Fibroblast of skin of left quadriceps (primary cell): ENCODE measurements at regions not wholly inside any gene's neighbourhood (a gene's known extent, or its start where the extent isn't known, plus 50 kb on each side); places are given as distances from the start of the nearest gene placed in this dataset.

Experiments used
- DNase-seq, 2 experiments: peaks; one replicate each; pipeline ENCODE4 v3.0.0-alpha.2; 2013; ENCODE audit warnings: low read depth in 2 of 2

- DNase-seq = peak; percentile 46 to 53
These were observed 158.7 kb downstream of the DRD1 start for GRCh38 chr5:175285261-175285660.

DNA sequence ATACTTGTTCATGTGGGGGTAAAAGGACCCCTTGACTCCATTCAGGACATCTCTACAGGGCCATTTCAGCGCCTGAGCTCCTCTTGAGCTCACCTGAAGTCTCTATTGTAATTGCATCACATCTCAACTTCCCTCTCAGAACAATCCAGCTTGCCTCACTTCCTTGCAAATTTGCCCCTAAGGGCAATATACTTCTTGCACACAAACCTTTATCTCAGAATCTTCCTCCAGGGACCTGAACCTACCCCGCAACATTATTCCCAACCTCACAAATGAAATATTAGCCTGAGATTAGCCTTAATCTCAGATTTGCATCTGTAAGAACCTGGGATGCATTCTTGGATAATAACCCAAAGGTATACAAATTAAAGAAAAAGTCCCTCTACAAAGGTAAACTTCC is 159.2 kb downstream of the DRD1 start:
- DNase-seq = no peak

GRCh38 chr5:175282611-175283225 is 161.3 kb downstream of the DRD1 start:
- DNase-seq = no peak

DNA sequence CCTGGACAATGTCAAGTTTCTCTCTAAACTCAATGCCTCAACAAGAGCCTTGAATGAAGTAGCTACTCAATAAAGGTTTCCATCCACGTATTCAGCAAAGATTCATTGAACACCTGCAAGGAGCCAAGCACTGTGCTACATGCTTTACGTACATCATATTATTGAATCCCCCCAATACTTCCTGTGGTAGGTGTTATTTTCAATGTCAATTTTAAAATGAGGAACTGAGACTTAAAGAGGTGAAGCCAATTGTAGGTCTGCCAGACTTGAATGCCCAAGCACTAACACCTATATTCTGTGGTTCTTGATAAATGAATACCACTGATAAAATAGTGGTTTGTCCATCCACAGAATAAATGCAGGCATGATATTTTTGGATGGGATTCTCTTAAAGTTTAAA is 162.3 kb downstream of the DRD1 start:
- DNase-seq = no peak

- DNase-seq = no peak
These were observed 162.7 kb downstream of the DRD1 start for GRCh38 chr5:175281257-175281656.

DNA sequence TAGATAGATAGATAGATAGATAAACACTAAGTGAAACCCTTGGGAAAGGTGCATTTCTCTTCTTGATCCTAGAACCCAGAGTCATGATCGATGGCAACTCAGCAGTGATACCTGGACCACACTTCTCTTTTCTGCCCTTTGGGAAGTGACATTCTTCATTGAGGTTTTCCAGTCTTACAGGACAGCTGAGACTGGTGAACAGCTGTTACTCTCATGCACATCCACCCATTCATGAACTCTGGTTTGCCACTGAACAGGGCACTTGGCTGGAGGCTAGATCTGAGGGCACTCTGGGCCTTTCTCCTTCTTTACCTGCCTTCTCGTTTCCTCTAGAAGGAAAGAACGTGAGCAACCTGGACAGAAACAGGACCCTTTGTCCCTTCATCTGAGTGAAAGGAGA is 164.5 kb downstream of the DRD1 start:
- no peak for DNase-seq

GRCh38 chr5:175275748-175276147 is 168.2 kb downstream of the DRD1 start:
- DNase-seq = no peak

DNA sequence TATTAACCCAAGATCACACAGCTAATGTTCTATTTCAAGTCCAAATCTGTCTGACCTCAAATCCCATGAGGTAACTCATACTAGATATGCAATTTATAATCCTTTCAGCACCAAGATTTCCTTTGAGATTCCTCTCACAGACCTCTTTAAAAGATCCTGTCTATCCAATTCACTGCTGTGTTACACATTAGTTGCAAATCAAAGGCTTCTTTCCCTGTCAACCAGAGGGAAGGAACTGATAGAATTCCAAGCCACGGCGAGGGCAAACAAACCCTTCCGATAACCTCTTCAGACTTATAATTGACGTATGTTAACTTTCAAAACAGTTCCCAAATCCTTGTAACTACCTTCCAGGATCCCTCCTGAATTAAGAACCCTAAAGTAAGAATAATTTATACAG is 168.9 kb downstream of the DRD1 start:
- DNase-seq = no peak

DNA sequence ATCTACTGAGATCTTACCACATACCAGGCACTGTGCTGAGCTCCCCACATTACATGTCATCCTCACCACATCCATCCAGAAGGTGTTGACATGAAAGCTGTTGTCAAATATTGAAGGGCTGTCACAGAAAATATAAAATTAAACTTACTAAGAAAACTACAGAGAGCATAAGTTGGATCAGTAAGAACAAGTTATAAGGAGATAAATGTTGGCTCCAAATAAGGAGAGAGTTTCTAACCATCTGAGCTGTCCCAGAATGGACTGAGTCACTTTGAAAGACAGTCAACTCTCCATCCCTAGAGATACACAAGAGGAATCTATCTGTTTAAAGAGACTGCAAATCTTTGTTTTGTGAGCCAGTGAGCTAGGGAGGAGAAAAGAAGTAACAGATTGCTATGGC is 169.8 kb downstream of the DRD1 start:
- DNase-seq = no peak

DNA sequence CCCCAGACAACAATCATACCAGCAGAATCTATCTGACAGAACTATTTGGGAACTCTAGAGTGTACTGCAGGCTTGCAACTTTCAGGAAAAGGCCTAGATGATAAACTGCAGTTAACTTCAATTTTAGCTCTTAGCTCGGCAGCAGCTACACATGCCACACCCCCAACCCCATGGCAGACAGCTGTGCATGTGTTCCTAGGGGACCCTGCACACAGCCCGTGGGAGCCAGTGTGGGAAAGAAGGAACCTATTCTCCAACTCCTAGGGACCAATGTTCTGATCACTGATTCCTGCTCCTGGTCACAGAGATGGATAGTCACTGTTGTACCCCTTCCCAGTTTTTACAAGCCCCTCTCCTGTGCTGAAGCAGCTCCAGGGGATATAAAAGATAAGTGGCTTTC is 179.6 kb downstream of the DRD1 start:
- no peak for DNase-seq

- no peak for DNase-seq
These were observed 180.2 kb downstream of the DRD1 start for GRCh38 chr5:175263776-175264175.

DNA sequence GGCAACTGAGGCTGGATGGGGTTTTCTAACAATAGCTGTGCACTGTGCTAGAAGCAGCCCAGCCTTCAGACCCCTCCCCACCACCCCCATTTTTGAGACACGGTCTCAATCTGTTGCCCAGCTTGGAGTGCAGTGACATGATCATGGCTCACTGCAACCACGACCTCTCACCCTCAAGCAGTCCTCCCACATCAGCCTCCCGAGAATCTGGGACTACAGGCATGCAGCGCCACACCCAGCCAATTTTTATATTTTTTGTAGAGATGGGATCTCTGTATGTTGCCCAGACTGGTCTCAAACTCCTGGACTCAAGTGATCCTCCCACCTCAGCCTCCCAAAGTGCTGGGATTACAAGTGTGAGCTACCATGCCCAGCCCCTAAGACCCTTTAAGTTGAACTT is 182.5 kb downstream of the DRD1 start:
- no peak for DNase-seq

DNA sequence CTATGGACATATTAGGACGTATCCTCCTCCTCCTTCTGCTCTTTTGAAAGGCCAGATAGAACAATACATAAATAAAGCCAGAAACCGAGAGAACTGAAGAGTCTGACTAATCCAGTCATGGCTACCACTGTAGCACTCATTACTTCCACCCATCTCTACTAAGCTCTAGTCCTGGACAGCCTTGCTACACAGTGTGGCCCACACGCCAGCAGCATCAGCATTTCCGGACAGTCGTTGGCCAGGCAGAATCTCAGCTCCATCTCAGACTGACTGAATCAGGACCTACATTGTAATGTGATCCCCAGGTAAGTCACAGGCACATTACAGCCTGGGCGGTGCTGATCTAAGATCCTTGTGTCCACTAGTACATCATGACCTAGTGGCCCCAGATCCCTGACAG is 182.9 kb downstream of the DRD1 start:
- no peak for DNase-seq

GRCh38 chr5:175257847-175258194 is 186.2 kb downstream of the DRD1 start:
- no peak for DNase-seq

DNA sequence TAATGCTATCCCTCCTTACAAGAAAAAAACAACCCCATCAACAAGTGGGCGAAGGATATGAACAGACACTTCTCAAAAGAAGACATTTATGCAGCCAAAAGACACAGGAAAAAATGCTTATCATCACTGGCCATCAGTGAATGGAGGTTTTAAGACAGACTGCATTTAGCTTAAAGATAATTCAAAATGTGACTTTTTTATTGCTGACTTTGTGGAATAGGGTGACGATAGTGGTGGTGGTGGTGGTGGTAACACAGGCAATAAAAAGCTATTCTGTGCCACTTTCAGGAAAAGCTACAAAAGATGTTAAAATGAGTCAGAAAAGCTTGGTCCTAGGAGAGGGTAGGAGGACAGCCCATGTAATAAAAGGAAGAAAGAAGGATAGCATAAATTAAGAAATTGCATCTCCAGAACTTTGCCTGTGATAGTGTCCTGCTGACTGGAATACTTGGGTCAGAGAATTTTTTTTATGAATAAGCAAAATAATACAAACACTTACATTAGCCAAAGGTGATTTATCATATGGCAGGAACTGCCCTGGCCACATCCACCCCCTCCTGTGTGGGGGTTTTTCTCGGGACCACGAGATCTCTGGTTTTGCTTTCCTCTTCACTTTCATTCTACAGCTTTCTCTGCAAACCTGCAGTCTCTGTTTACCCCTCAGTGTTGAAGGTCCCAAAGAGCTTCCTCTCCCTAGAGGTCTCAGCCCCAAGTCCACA is 186.7 kb downstream of the DRD1 start:
- DNase-seq = no peak

GRCh38 chr5:175254155-175254554 is 189.8 kb downstream of the DRD1 start:
- DNase-seq = no peak

- DNase-seq = no peak
These were observed 190.4 kb downstream of the DRD1 start for GRCh38 chr5:175253597-175253996.

- DNase-seq = peak in 1 of 2 experiments; percentile 16
These were observed 191.7 kb downstream of the DRD1 start for GRCh38 chr5:175252234-175252805.

DNA sequence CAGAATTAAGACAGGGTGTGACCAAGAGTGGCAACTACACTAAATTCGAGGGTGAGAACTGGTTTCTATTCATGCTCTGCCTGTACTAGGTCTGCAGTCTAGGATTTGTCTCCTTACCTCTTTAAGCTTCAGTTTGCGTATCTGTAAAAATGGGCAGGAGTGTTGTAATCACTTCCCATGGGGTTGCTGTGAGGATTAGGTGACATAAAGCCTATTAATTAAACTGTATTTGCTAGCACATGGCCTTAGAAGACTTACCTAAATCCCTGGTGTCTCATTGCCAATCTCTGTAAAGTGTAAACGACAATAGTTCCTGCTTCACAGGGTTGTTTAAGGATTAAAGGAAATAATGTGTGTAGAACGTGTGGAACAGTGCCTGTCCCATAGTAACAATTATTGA is 193.6 kb downstream of the DRD1 start:
- DNase-seq = no peak

GRCh38 chr5:175248416-175248905 is 195.5 kb downstream of the DRD1 start:
- DNase-seq = no peak

- DNase-seq = peak in 1 of 2 experiments; percentile 10
These were observed 197.0 kb downstream of the DRD1 start for GRCh38 chr5:175246889-175247520.

DNA sequence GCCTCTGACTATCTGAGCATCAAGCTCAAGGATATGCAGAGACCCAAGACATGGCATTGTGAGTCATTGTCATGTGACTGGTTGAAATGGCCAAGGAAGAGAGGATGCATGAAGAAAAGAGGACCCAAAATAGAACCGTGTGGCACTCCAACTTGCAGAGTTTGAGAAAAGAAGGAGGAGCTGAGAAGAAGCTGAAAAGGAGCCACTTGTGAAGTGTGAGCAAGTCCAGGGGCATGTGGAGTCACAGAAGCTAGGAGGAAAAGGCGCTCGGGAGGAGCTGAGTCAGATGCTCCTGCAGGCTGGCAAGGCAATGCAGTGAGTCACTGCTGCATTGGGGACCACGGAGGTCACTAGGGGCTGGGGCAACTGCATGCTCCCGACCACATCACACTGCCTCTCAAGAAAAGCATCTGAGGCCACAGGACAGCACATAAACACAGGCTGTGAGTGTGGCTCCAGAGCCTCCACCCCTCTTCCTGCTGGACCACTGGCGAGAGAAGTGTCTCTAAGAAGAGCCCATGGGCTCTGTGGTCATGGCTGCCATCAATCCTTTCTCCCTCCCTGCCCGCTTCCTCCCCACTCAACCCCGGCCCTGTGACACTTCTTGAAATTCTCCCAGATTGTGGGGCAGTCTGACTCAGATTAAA is 197.6 kb downstream of the DRD1 start:
- DNase-seq = peak; percentile 72 to 74
